HEK293T (cell line): ENCODE measurements at regions not wholly inside any gene's neighbourhood (a gene's known extent, or its start where the extent isn't known, plus 50 kb on each side); places are given as distances from the start of the nearest gene placed in this dataset.

ENCODE experiments used
- CTCF ChIA-PET: fragments of 350-600 bp; formaldehyde crosslinking; extraction: SDS; loops from one replicate; lab custom pipeline; 2021; ENCODE audit warnings: antibody characterized with exemption, inconsistent platforms; lab: Yijun Ruan, JAX
- POLR2A ChIA-PET: fragments of 350-600 bp; formaldehyde crosslinking; extraction: SDS; loops from one replicate; lab custom pipeline; 2020; ENCODE audit warnings: antibody characterized with exemption, inconsistent platforms; lab: Yijun Ruan, JAX
- DNase-seq: peaks from one replicate; pipeline ENCODE4 v3.0.0; 2012; ENCODE audit warnings: mixed read lengths; ENCODE audit errors: extremely low spot score
- ARNT ChIP-seq: fragments of 450-650 bp; IDR thresholded peaks from 2 replicates; pipeline ENCODE4 v1.6.1; 2017; ENCODE audit warnings: mild to moderate bottlenecking
- BHLHE40 ChIP-seq: fragments of 450-650 bp; IDR thresholded peaks from 2 replicates; pipeline ENCODE4 v1.6.1; 2016; ENCODE audit warnings: mild to moderate bottlenecking, moderate library complexity, borderline replicate concordance
- CTBP1 ChIP-seq: fragments of 450-650 bp; IDR thresholded peaks from 2 replicates; pipeline ENCODE4 v1.6.1; 2016; ENCODE audit warnings: borderline replicate concordance
- ELF4 ChIP-seq: fragments of 450-650 bp; IDR thresholded peaks from 2 replicates; pipeline ENCODE4 v1.6.1; 2017; ENCODE audit warnings: antibody characterized with exemption
- FOXA1 ChIP-seq: fragments of 450-650 bp; IDR thresholded peaks from 2 replicates; pipeline ENCODE4 v1.6.1; 2016; ENCODE audit warnings: mild to moderate bottlenecking
- FOXK2 ChIP-seq: fragments of 450-650 bp; IDR thresholded peaks from 2 replicates; pipeline ENCODE4 v1.6.1; 2016; ENCODE audit warnings: mild to moderate bottlenecking
- FOXM1 ChIP-seq: fragments of 450-650 bp; IDR thresholded peaks from 2 replicates; pipeline ENCODE4 v1.6.1; 2017; ENCODE audit warnings: mild to moderate bottlenecking, borderline replicate concordance
- HDGF ChIP-seq: fragments of 450-650 bp; IDR thresholded peaks from 2 replicates; pipeline ENCODE4 v1.6.1; 2017; ENCODE audit warnings: antibody characterized with exemption, borderline replicate concordance
- L3MBTL2 ChIP-seq: fragments of 450-650 bp; conservative IDR thresholded peaks from 2 replicates; pipeline ENCODE4 v1.6.1; 2016; ENCODE audit warnings: mild to moderate bottlenecking
- LEF1 ChIP-seq: fragments of 450-650 bp; IDR thresholded peaks from 2 replicates; pipeline ENCODE4 v1.6.1; 2017; ENCODE audit warnings: mild to moderate bottlenecking, borderline replicate concordance
- NFRKB ChIP-seq: fragments of 450-650 bp; IDR thresholded peaks from 2 replicates; pipeline ENCODE4 v1.6.1; 2016; ENCODE audit warnings: mild to moderate bottlenecking, moderate library complexity
- SP1 ChIP-seq: fragments of 450-650 bp; IDR thresholded peaks from 2 replicates; pipeline ENCODE4 v1.6.1; 2017
- SUZ12 ChIP-seq: fragments of 450-650 bp; IDR thresholded peaks from 2 replicates; pipeline ENCODE4 v1.6.1; 2016; ENCODE audit warnings: mild to moderate bottlenecking
- TARDBP ChIP-seq: fragments of 450-650 bp; IDR thresholded peaks from 2 replicates; pipeline ENCODE4 v1.6.1; 2016
- ZNF384 ChIP-seq: fragments of 450-650 bp; IDR thresholded peaks from 2 replicates; pipeline ENCODE4 v1.6.1; 2016
- TF ChIP-seq, protein P1 (sequence below): fragments of 450-650 bp; IDR thresholded peaks from 2 replicates; pipeline ENCODE4 v1.6.1; 2016

GRCh38 chr6:91852252-91852651 lies 1265.4 kb upstream of the MAP3K7 start:
- DNase-seq, result no peak
- ChIA-PET CTCF (no interaction called here), POLR2A (no interaction called here)
- no peak for TF ChIP-seq FOXM1
- no peak for TF ChIP-seq FOXK2
- no peak for TF ChIP-seq ELF4
- TF ChIP-seq L3MBTL2, result no peak
- no peak for TF ChIP-seq BHLHE40
- no peak for TF ChIP-seq NFRKB
- TF ChIP-seq, protein P1, sequence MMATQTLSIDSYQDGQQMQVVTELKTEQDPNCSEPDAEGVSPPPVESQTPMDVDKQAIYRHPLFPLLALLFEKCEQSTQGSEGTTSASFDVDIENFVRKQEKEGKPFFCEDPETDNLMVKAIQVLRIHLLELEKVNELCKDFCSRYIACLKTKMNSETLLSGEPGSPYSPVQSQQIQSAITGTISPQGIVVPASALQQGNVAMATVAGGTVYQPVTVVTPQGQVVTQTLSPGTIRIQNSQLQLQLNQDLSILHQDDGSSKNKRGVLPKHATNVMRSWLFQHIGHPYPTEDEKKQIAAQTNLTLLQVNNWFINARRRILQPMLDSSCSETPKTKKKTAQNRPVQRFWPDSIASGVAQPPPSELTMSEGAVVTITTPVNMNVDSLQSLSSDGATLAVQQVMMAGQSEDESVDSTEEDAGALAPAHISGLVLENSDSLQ, result no peak
- no peak for TF ChIP-seq SP1
- TF ChIP-seq TARDBP, result no peak
- no peak for TF ChIP-seq CTBP1
- no peak for TF ChIP-seq LEF1
- no peak for TF ChIP-seq ARNT
- TF ChIP-seq FOXA1, result no peak
- no peak for TF ChIP-seq ZNF384
- no peak for TF ChIP-seq SUZ12
- no peak for TF ChIP-seq HDGF

GRCh38 chr6:91834813-91835212 lies 1247.9 kb upstream of the MAP3K7 start:
- CTCF ChIA-PET, result no interaction called here
- DNase-seq, result no peak
- TF ChIP-seq, protein P1, result no peak
- TF ChIP-seq BHLHE40 (no peak), FOXK2 (no peak), NFRKB (no peak), CTBP1 (no peak), ARNT (no peak), LEF1 (no peak), TARDBP (no peak), SUZ12 (no peak)
- POLR2A ChIA-PET, result no interaction called here

GRCh38 chr6:91827151-91827550 lies 1240.3 kb upstream of the MAP3K7 start:
- CTCF ChIA-PET, result no interaction called here
- POLR2A ChIA-PET, result no interaction called here
- TF ChIP-seq, protein P1, result no peak
- TF ChIP-seq ARNT (no peak), NFRKB (no peak), BHLHE40 (no peak), SUZ12 (no peak), TARDBP (no peak), CTBP1 (no peak), L3MBTL2 (no peak), ZNF384 (no peak), HDGF (no peak), SP1 (no peak), FOXK2 (no peak), ELF4 (no peak), LEF1 (no peak), FOXA1 (no peak), FOXM1 (no peak)
- no peak for DNase-seq

DNA sequence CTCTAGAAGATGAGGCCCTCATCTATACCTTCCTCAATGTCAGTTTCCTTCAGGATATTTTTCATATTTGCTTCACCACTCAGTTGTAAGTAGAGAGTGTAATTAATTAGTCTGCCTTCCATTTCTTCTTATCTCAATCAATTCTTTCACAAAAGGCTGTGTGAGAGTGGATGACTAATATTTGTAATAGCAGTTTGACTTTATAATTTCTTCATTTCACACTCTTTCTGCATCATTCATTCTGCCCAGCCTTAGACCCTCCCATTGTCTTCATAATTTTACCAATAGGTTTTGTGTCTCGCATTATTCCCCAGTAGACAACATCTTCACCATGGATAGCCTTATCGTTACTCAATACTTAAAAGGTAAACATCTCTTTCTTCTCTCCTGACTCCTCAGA lies 1239.3 kb upstream of the MAP3K7 start:
- TF ChIP-seq, protein P1, result no peak
- TF ChIP-seq L3MBTL2 (no peak), BHLHE40 (no peak), FOXK2 (no peak), FOXM1 (no peak), ELF4 (no peak), LEF1 (no peak), SUZ12 (no peak), HDGF (no peak), NFRKB (no peak), CTBP1 (no peak), ARNT (no peak), FOXA1 (no peak), ZNF384 (no peak), TARDBP (no peak)
- ChIA-PET POLR2A (no interaction called here), CTCF (interaction anchor here (0.6 kb wide), 1 partner anchor 247 kb away, joined by 4 read pairs; no protein-coding TSS in a partner anchor)
- no peak for DNase-seq

GRCh38 chr6:91824331-91824730 lies 1237.5 kb upstream of the MAP3K7 start:
- TF ChIP-seq HDGF (no peak), ARNT (no peak), FOXA1 (no peak), CTBP1 (no peak), LEF1 (no peak)
- TF ChIP-seq, protein P1, result no peak
- DNase-seq, result no peak
- ChIA-PET CTCF (no interaction called here), POLR2A (no interaction called here)
